K562 (cell line): ENCODE measurements at regions not wholly inside any gene's neighbourhood (a gene's known extent, or its start where the extent isn't known, plus 50 kb on each side); places are given as distances from the start of the nearest gene placed in this dataset.

ENCODE experiments used
- ATAC-seq: fragments of 200-7000 bp; cut with Tn5 transposase; 3 replicates; pipeline ENCODE4 v1.9.1; 2020; ENCODE audit warnings: moderate library complexity
- BruUV-seq: library from RNA; stranded (reverse); fragments of 400-500 nt; replicated peaks from 2 replicates; lab custom pipeline; 2021; lab: Mats Ljungman, UMichigan
- CTCF ChIA-PET: fragments of 300-600 bp; formaldehyde crosslinking; extraction: SDS; loops from one replicate; lab custom pipeline; 2021; ENCODE audit warnings: low intra/inter-chr PET ratio; lab: Yijun Ruan, JAX
- POLR2A ChIA-PET: fragments of 300-600, 350-650 bp; sonication (Branson Sonifier 250); formaldehyde crosslinking; extraction: SDS; loops from one replicate; lab custom pipeline; 2021; ENCODE audit warnings: antibody characterized with exemption, inconsistent platforms; lab: Yijun Ruan, JAX
- DNase-seq, 4 experiments: peaks; one replicate each; pipeline versions ENCODE4 v3.0.0 to v3.0.0-alpha.2; 2011 to 2018; ENCODE audit warnings: low spot score in 3 of 4, mixed read lengths in 3 of 4; ENCODE audit errors: extremely low read depth in 1 of 4
- FAIRE-seq: peaks from 2 replicates; lab custom pipeline; 2011; peaks lifted over from hg19 to GRCh38; lab: Jason Lieb, UNC
- H2AFZ ChIP-seq: 2 replicates; pipeline ENCODE4 v1.6.0; 2011; ENCODE audit warnings: low read depth, low read length, control low read depth, inconsistent platforms
- H3K27ac ChIP-seq: fragments of 200-600 bp; 3 replicates; pipeline ENCODE4 v1.8.0; 2011; ENCODE audit warnings: low read depth, mild to moderate bottlenecking, control low read depth, inconsistent platforms, low read length, moderate library complexity, mixed read lengths; ENCODE audit errors: extremely low read depth
- H3K27me3 ChIP-seq, 2 experiments: fragments of 300-600 bp in 1 of 2; 2 replicates in 1 of 2; 3 replicates in 1 of 2; pipeline versions ENCODE4 v1.6.0 to v1.8.0; 2011; ENCODE audit warnings: inconsistent platforms in 2 of 2, low read length in 2 of 2, mild to moderate bottlenecking in 1 of 2, mixed read lengths in 1 of 2, moderate library complexity in 1 of 2; ENCODE audit not compliant: control insufficient read depth in 2 of 2, insufficient read depth in 2 of 2
- H3K36me3 ChIP-seq: fragments of 300-600 bp; 3 replicates; pipeline ENCODE4 v1.8.0; 2011; ENCODE audit warnings: mild to moderate bottlenecking, low read length, inconsistent platforms; ENCODE audit not compliant: control insufficient read depth, insufficient read depth
- H3K4me1 ChIP-seq, 2 experiments: fragments of 200-600 bp in 1 of 2; replicated peaks in 1 of 2; 2 replicates in 1 of 2; 3 replicates in 1 of 2; pipeline versions ENCODE4 v1.5.1 to v1.8.0; 2011; ENCODE audit warnings: inconsistent platforms in 2 of 2, low read length in 2 of 2, mild to moderate bottlenecking in 1 of 2, mixed read lengths in 1 of 2, moderate library complexity in 1 of 2; ENCODE audit not compliant: control insufficient read depth in 2 of 2, insufficient read depth in 2 of 2
- H3K4me2 ChIP-seq: 2 replicates; pipeline ENCODE4 v1.6.1; 2011; ENCODE audit warnings: low read length, control low read depth, inconsistent platforms, mixed read lengths; ENCODE audit not compliant: insufficient read depth
- H3K4me3 ChIP-seq: fragments of 200-600 bp; sonication (generic), shearing (Covaris generic); 2 replicates; pipeline ENCODE4 v1.5.1; 2016; ENCODE audit warnings: control low read depth, inconsistent platforms
- H3K79me2 ChIP-seq: fragments of 200-600 bp; 3 replicates; pipeline ENCODE4 v1.8.0; 2011; ENCODE audit warnings: low read length, inconsistent platforms; ENCODE audit not compliant: control insufficient read depth, insufficient read depth
- H3K9ac ChIP-seq, 2 experiments: 2 replicates each; pipeline versions ENCODE4 v1.6.0 to v1.6.1; 2011; ENCODE audit warnings: low read depth in 2 of 2, low read length in 2 of 2, control low read depth in 1 of 2, inconsistent platforms in 1 of 2, mild to moderate bottlenecking in 1 of 2, mixed read lengths in 1 of 2; ENCODE audit not compliant: insufficient read depth in 1 of 2
- H3K9me1 ChIP-seq: one replicate; pipeline ENCODE4 v1.6.0; 2011; ENCODE audit warnings: inconsistent platforms, mild to moderate bottlenecking, low read length, moderate library complexity; ENCODE audit not compliant: control insufficient read depth, insufficient read depth
- H3K9me3 ChIP-seq: replicated peaks from 2 replicates; pipeline ENCODE4 v1.5.1; 2011; ENCODE audit warnings: low read depth, low read length, inconsistent platforms; ENCODE audit not compliant: control insufficient read depth, insufficient read depth
- H4K20me1 ChIP-seq: replicated peaks from 2 replicates; pipeline ENCODE4 v1.6.1; 2011; ENCODE audit warnings: low read length, inconsistent platforms, mixed read lengths; ENCODE audit not compliant: control insufficient read depth, insufficient read depth
- BRCA1 ChIP-seq, 2 experiments: fragments of 450-650 bp in 1 of 2; sonication (generic) in 1 of 2; formaldehyde crosslinking in 1 of 2; IDR thresholded peaks; 2 replicates each; pipeline versions ENCODE4 v1.5.0 to v1.6.1; 2017 to 2020; ENCODE audit warnings: mild to moderate bottlenecking in 1 of 2, missing genetic modification reagents in 1 of 2
- EWSR1 ChIP-seq: fragments of 450-650 bp; IDR thresholded peaks from 2 replicates; pipeline ENCODE4 v1.6.1; 2018; ENCODE audit warnings: borderline replicate concordance, mild to moderate bottlenecking, low read depth, moderate library complexity; ENCODE audit not compliant: partially characterized antibody
- RREB1 ChIP-seq: fragments of 250-450 bp; sonication (Bioruptor Pico); IDR thresholded peaks from 2 replicates; pipeline ENCODE4 v1.4.0; 2020
- SIN3B ChIP-seq: fragments of 450-650 bp; IDR thresholded peaks from 2 replicates; pipeline ENCODE4 v1.6.1; 2017; ENCODE audit warnings: low read depth, mild to moderate bottlenecking, moderate library complexity
- SMARCA5 ChIP-seq: fragments of 450-650 bp; IDR thresholded peaks from 2 replicates; pipeline ENCODE4 v1.6.1; 2016
- STAT5B ChIP-seq: fragments of 250-450 bp; sonication (Bioruptor Pico); IDR thresholded peaks from 2 replicates; pipeline ENCODE4 v1.8.0; 2021; ENCODE audit warnings: mild to moderate bottlenecking, inconsistent platforms
- ZNF133 ChIP-seq: fragments of 250-450 bp; sonication (Bioruptor Pico); IDR thresholded peaks from 2 replicates; pipeline ENCODE4 v1.4.0; 2020; ENCODE audit warnings: mild to moderate bottlenecking
- ZNF511 ChIP-seq: sonication (generic); formaldehyde crosslinking; IDR thresholded peaks from 2 replicates; pipeline ENCODE4 v1.8.0; 2022; ENCODE audit warnings: mild to moderate bottlenecking, missing genetic modification reagents
- ZNF75A ChIP-seq: fragments of 450-650 bp; formaldehyde crosslinking; IDR thresholded peaks from 2 replicates; pipeline ENCODE4 v1.4.0; 2020; ENCODE audit warnings: mild to moderate bottlenecking
- in situ Hi-C: fragments of 300-500 bp; cut with MboI; formaldehyde crosslinking; loops from 4 replicates; pipeline ENCODE4 v1.15.0; 2018; ENCODE audit warnings: inconsistent platforms, mixed read lengths
- intact Hi-C: fragments of 100-400 bp; cut with micrococcal nuclease; formaldehyde crosslinking; loops from 2 replicates; pipeline ENCODE4 v1.14.2; 2022

GRCh38 chr2:146979746-146980145 is 865.1 kb upstream of the ACVR2A start:
- ATAC-seq: no peak
- Histone ChIP-seq H3K4me1 (no peaks in the 10 kb centered on the region), H3K4me2 (no peak overlapping the region), H2AFZ (no peak overlapping the region), H3K9ac (no peak overlapping the region)
- no TSS peak for BruUV-seq
- CTCF ChIA-PET: no interaction called here
- TF ChIP-seq ZNF133 (CRISPR knock-in tag) (no peak), EWSR1 (no peak), SMARCA5 (no peak), ZNF511 (CRISPR knock-in tag) (no peak), ZNF75A (CRISPR knock-in tag) (no peak), RREB1 (no peak), BRCA1 (IDR thresholded peaks at IDR 0.05) (no peak), BRCA1 (CRISPR knock-in tag; IDR thresholded peaks at IDR 0.05) (no peak), SIN3B (no peak), STAT5B (CRISPR knock-in tag) (no peak)
- TF ChIP-seq, all 486 proteins: peak for 0
- POLR2A ChIA-PET: no interaction called here
- no peak overlapping the region for H3K4me3 ChIP-seq
- no peak for FAIRE-seq
- H3K79me2 ChIP-seq: no peaks in the 10 kb centered on the region
- no peaks in the 10 kb centered on the region for H3K9me1 ChIP-seq
- H4K20me1 ChIP-seq: no peaks in the 10 kb centered on the region
- in situ Hi-C loops (no loop called here), intact Hi-C loops (no loop called here)
- H3K27ac ChIP-seq: no peak overlapping the region
- no peaks in the 10 kb centered on the region for H3K27me3 ChIP-seq
- no peak for DNase-seq
- no peaks in the 10 kb centered on the region for H3K36me3 ChIP-seq
- H3K9me3 ChIP-seq: no peaks in the 10 kb centered on the region
